HuH-7 (cell line): ENCODE measurements at regions not wholly inside any gene's neighbourhood (a gene's known extent, or its start where the extent isn't known, plus 50 kb on each side); places are given as distances from the start of the nearest gene placed in this dataset.

ENCODE experiments used
- DNase-seq: peaks from one replicate; pipeline ENCODE4 v3.0.0; 2011; ENCODE audit warnings: low spot score

- no peak for DNase-seq
These were observed 173.9 kb downstream of the CALCRL start for GRCh38 chr2:187274146-187274545.

GRCh38 chr2:187272255-187272654 is 175.8 kb downstream of the CALCRL start:
- no peak for DNase-seq

DNA sequence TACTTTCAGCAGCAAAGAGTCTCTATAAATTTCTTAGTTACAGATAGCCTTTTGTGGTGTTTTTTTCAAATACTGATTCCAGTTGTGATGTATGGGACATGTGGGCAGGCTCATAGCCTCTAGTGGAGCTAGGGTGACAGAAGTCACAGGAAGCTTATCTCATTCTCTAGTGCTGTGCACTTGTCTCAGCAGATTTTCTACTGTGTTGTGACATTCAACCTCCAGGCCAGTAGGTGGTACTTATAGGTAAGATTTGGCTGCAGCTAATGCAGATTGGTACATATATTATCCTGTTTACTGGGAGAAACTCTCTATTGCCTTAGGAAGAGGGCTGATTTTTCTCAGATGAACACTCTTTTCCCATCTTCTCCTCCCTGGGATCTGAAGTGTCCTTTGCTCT is 176.2 kb downstream of the CALCRL start:
- no peak for DNase-seq

DNA sequence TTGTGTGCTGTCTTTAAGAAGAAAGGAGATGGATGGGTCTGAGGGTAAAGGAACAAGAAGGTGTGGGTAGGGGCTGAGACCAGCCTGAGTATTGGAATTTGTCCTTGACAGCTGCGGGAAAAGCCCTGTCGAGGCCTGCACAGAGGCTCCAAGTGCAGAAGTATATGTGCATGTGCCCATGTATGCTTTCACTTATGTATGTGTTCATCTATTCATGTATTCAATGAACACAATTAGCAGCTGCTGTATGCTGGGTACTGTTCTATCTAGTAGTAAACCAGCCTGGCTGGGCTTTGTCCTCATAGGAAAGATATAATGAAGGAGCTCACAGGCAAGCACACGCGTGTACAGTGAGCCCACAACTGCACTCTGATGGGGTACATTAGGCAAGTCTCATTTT is 181.4 kb downstream of the CALCRL start:
- DNase-seq, result no peak

DNA sequence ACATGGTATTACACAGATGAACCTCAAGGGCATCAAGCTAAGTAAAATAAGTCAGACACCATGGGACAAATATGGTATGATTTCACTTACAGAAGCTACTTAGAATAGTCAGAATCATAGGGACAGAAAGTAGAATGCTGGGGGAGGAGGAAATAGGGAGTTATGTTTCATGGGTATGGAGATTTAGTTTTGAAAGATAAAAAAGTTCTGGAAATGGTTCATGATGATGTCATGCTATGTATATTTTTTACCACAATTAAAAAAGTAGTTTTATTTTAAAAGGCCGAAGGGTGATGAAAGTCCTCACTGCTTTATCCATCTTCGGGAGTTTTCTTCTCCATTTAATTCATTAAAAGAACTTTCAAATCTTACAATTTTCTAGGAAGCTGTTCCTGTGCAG is 181.9 kb downstream of the CALCRL start:
- DNase-seq, result no peak

GRCh38 chr2:187264612-187265011 is 183.4 kb downstream of the CALCRL start:
- DNase-seq, result no peak

GRCh38 chr2:187263675-187264560 is 184.1 kb downstream of the CALCRL start:
- DNase-seq, result no peak

- DNase-seq, result no peak
These were observed 186.3 kb downstream of the CALCRL start for GRCh38 chr2:187261705-187262104.

GRCh38 chr2:187252063-187252462 is 196.0 kb downstream of the CALCRL start:
- no peak for DNase-seq

DNA sequence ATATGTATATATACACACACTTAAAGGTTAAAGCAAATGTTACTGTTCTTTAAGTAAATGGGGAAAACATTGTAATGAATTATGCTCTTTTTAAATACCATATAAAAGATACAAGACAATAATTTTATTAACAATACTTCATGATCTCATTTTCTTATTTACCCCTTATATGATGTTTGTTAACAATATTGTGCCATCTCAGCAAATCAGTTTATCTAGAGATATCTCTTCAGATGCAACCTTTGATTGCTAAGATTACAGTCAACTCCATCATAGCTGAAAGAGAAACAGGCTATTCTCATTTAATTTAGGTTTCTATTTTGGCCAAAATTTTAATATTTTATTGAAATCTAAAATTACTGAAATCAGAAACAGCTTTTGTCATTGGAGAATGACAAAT is 197.9 kb downstream of the CALCRL start:
- no peak for DNase-seq

GRCh38 chr2:187233811-187234210 is 214.2 kb downstream of the CALCRL start:
- no peak for DNase-seq

DNA sequence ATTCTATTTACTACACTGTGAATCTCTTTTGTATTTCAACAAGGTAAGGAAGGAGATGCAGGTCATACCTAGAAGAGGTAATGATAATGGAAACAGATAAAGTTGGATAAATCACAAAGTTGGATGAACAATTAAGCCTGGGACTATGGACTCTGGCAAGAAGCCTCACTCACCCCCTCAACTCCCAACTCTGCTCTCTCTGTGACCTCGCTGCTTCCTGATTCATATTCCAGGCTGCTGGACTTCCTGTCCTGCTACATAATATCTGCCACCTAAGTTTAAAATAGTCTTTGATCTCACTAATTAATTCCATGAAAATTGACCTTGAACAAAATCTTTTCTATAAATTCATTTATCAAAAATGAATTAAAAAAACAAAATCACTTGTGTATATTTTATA is 215.3 kb downstream of the CALCRL start:
- no peak for DNase-seq

- DNase-seq, result no peak
These were observed 218.0 kb downstream of the CALCRL start for GRCh38 chr2:187230088-187230487.

DNA sequence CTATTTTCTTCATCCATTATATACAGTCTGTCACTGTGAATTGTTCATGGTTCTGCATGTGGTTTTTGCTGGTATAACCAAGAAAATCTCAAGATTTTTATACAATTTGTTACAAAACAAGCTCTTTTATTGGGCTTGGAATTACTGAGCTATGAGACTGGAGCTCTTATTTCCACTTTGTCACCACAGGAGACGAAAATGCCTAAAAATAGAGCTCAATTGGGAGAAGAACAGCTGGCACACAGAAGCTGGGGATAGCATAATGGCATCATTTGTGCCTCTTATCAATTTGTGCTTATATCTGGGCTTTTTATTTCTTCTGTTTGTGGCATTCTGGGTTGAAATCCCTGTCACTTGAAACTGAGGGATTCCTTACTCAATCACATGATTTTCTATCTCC is 219.1 kb downstream of the CALCRL start:
- no peak for DNase-seq

DNA sequence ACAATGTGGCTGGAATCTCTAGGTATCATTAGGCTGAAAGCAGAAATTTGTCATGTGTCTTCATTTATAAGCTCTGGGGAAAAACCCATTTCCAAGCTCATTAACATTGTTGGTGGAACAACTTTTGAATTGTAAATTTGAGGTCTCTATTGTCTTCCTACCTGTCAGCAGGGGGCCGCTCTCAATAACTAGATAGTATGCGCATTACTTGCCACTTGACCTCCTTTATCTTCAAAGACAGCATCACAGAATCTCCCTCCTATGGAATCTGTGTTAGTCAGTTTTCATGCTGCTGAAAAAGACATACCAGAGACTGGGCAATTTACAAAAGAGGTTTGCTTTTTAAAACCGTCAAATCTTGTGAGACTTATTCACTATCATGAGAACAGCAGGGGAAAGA is 223.1 kb downstream of the CALCRL start:
- DNase-seq, result no peak

GRCh38 chr2:187220071-187220470 is 228.0 kb downstream of the CALCRL start:
- DNase-seq, result peak; percentile 3

- no peak for DNase-seq
These were observed 232.4 kb downstream of the CALCRL start for GRCh38 chr2:187215532-187216240.

- no peak for DNase-seq
These were observed 233.7 kb downstream of the CALCRL start for GRCh38 chr2:187214306-187214705.

DNA sequence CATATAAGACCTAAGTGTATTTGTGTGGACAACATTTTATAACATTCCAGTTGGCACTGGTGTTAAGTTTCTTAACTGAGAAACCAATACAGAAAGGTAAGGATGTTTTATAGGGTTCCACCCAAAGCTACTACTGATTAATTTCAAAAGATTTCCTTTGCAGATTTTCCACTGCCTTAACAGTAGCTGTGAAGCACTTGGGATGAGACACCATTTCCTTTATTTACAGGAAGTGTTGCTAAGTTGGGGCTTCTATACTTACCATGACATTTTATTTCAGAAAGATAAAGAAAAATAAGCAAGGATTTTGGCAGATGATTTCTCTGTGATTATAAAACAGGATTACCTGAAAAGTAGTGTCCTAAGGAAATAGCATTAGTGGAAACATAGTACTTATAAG is 234.3 kb downstream of the CALCRL start:
- DNase-seq, result no peak

GRCh38 chr2:187210726-187211125 is 237.3 kb downstream of the CALCRL start:
- no peak for DNase-seq

GRCh38 chr2:187208199-187208785 is 239.8 kb downstream of the CALCRL start:
- DNase-seq, result no peak

DNA sequence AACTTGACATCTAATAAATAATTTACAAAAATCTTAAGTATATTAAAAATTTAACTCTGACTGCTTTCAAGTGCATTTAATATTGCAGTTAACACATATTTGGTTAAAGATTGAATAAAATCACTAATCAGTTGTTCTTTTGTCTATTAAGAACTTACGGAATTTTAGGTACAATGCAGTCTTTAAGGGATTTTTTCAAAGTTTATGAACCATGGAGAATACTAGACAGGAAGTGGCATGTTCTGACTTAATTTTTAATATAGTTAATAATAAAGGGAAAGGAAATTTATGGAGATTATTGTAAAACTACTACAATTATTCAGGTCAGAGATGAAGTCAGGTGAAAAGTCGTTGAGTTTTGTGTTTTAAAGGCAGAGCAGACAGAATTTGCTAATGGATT is 240.9 kb downstream of the CALCRL start:
- no peak for DNase-seq

DNA sequence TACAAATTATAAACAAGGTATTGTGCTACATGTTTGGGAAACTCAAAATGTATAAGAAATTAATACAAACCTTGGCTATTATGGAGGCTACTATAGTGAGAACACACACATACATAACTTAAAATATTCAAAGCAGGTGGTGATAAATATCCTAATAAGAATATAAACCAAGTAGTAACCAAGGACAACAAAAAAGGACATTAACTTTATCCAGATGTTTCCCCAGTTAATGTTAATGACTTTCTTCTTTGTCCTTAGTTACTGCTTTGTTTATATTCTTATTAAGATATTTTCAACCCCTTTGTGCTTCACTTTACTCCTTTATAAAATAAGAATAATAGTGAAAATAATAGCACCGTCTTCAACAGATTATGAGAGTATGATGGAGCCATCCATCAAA is 241.6 kb downstream of the CALCRL start:
- no peak for DNase-seq
